ENCODE measurements at regions not wholly inside any gene's neighbourhood (a gene's known extent, or its start where the extent isn't known, plus 50 kb on each side); places are given as distances from the start of the nearest gene placed in this dataset.

DNA sequence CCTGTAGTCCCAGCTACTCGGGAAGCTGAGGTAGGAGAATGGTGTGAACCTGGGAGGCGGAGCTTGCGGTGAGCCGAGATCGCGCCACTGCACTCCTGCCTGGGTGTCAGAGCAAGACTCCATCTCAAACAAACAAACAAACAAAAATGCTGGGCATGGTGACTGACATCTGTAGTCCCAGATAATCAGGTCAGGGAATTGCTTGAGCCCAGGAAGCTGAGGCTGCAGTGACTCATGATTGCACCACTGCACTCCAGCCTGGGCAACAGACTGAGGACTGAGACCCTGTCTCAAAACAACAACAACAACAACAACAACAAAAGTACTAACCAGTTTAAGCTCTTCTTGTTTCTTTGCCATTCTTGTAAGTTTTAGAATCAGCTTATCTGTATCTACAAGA is 383.0 kb upstream of the PMFBP1 start:
- TF ChIP-seq, protein P1, sequence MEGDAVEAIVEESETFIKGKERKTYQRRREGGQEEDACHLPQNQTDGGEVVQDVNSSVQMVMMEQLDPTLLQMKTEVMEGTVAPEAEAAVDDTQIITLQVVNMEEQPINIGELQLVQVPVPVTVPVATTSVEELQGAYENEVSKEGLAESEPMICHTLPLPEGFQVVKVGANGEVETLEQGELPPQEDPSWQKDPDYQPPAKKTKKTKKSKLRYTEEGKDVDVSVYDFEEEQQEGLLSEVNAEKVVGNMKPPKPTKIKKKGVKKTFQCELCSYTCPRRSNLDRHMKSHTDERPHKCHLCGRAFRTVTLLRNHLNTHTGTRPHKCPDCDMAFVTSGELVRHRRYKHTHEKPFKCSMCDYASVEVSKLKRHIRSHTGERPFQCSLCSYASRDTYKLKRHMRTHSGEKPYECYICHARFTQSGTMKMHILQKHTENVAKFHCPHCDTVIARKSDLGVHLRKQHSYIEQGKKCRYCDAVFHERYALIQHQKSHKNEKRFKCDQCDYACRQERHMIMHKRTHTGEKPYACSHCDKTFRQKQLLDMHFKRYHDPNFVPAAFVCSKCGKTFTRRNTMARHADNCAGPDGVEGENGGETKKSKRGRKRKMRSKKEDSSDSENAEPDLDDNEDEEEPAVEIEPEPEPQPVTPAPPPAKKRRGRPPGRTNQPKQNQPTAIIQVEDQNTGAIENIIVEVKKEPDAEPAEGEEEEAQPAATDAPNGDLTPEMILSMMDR (conservative IDR thresholded peaks at IDR 0.05 in 1 of 2, IDR thresholded peaks at IDR 0.05 in 1 of 2; ENCODE audit: low read depth in 1 of 2, low read length in 2 of 2) = no peak
- no peak for TF ChIP-seq EZH2 (IDR thresholded peaks at IDR 0.05; ENCODE audit: low read length, missing control alignments)

All from fibroblast of lung (primary cell).